Esophagus (tissue), 2 donors: ENCODE measurements at regions not wholly inside any gene's neighbourhood (a gene's known extent, or its start where the extent isn't known, plus 50 kb on each side); places are given as distances from the start of the nearest gene placed in this dataset.
A peak's percentile ranks its signal among the peaks of the same experiment; 100 is the strongest.
"Not testable (repeated sequence)": the region's sequence is repeated elsewhere in the genome, so short reads cannot be mapped to it uniquely, and the experiment has no call there.

Experiments
- H3K27ac ChIP-seq, 2 donors: one replicate each; pipeline ENCODE4 v1.5.1; 2013; ENCODE audit warnings: low read depth in 2 of 2, mild to moderate bottlenecking in 2 of 2, inconsistent platforms in 1 of 2, low read length in 1 of 2, moderate library complexity in 1 of 2
- H3K27me3 ChIP-seq, 2 donors: one replicate each; pipeline ENCODE4 v1.6.1; 2013; ENCODE audit warnings: low read length in 2 of 2, control low read depth in 1 of 2, mild to moderate bottlenecking in 1 of 2; ENCODE audit not compliant: insufficient read depth in 2 of 2, control insufficient read depth in 1 of 2
- H3K36me3 ChIP-seq, 2 donors: one replicate each; pipeline ENCODE4 v1.6.1; 2013; ENCODE audit warnings: low read length in 1 of 2; ENCODE audit not compliant: control insufficient read depth in 2 of 2, insufficient read depth in 2 of 2
- H3K4me1 ChIP-seq, 2 donors: one replicate each; pipeline ENCODE4 v1.6.1; 2013; ENCODE audit warnings: low read length in 1 of 2; ENCODE audit not compliant: control insufficient read depth in 2 of 2, insufficient read depth in 2 of 2
- H3K4me3 ChIP-seq, 2 donors: one replicate each; pipeline ENCODE4 v1.5.1; 2013; ENCODE audit warnings: low read length in 2 of 2, mild to moderate bottlenecking in 2 of 2, low read depth in 1 of 2, moderate library complexity in 1 of 2
- H3K9me3 ChIP-seq, 2 donors: one replicate each; pipeline ENCODE4 v1.6.1; 2013; ENCODE audit warnings: mild to moderate bottlenecking in 2 of 2, low read depth in 1 of 2, low read length in 1 of 2, moderate library complexity in 1 of 2; ENCODE audit not compliant: control insufficient read depth in 2 of 2, insufficient read depth in 1 of 2
- WGBS, 2 donors: extraction: QIAGEN DNeasy Blood & Tissue Kit; methylation state at CpG; one replicate each; pipeline ENCODE4 v1.1.7; 2013; 5-methylcytosine and 5-hydroxymethylcytosine counted together
- donor health status: healthy with polysubstance abuse.
- donor health status: Bipolar disorder and iron deficiency.

- Histone ChIP-seq H3K4me1 (no peaks in the 10 kb centered on the region), H3K36me3 (no peaks in the 10 kb centered on the region), H3K4me3 (no peak overlapping the region), H3K27ac (no peak overlapping the region), H3K9me3 (peaks cover 0 to 3% of the 10 kb centered on the region in 2 donors), H3K27me3 (no peaks in the 10 kb centered on the region)
- WGBS, 2 donors: 95 to 97% methylated on average over 1 of the region's 1 CpG
Measured at GRCh38 chr12:24519759-24520158, 429.1 kb downstream of the BCAT1 start.

- Histone ChIP-seq H3K4me1 (no peaks in the 10 kb centered on the region), H3K36me3 (no peaks in the 10 kb centered on the region), H3K4me3 (no peak overlapping the region), H3K27ac (no peak overlapping the region), H3K9me3 (peaks cover 0 to 3% of the 10 kb centered on the region in 2 donors), H3K27me3 (no peaks in the 10 kb centered on the region)
- WGBS, 2 donors: 70 to 84% methylated on average over 1 of the region's 1 CpG
Measured at GRCh38 chr12:24517000-24517399, 431.9 kb downstream of the BCAT1 start.

- H3K4me3 ChIP-seq: no peak overlapping the region
- H3K27me3 ChIP-seq: no peaks in the 10 kb centered on the region
- no peaks in the 10 kb centered on the region for H3K9me3 ChIP-seq
- H3K4me1 ChIP-seq: no peaks in the 10 kb centered on the region
- H3K27ac ChIP-seq: no peak overlapping the region
- H3K36me3 ChIP-seq: no peaks in the 10 kb centered on the region
- WGBS, 2 donors: 67 to 78% methylated on average over 5 of the region's 5 CpGs
Measured at GRCh38 chr12:24510581-24511125, 438.2 kb downstream of the BCAT1 start.

- H3K4me1 ChIP-seq: no peaks in the 10 kb centered on the region
- H3K36me3 ChIP-seq: no peaks in the 10 kb centered on the region
- no peaks in the 10 kb centered on the region for H3K27me3 ChIP-seq
- no peak overlapping the region for H3K4me3 ChIP-seq
- H3K9me3 ChIP-seq: no peaks in the 10 kb centered on the region
- no peak overlapping the region for H3K27ac ChIP-seq
- WGBS, 2 donors: 93 to 98% methylated on average over 2 of the region's 2 CpGs
Measured at GRCh38 chr12:24507827-24508226, 441.1 kb downstream of the BCAT1 start.

GRCh38 chr12:24505366-24506015, 443.4 kb downstream of the BCAT1 start:
- WGBS, 2 donors: 68 to 74% methylated on average over 7 of the region's 7 CpGs

GRCh38 chr12:24503477-24503876, 445.4 kb downstream of the BCAT1 start:
- H3K36me3 ChIP-seq, H3K4me1 ChIP-seq, H3K4me3 ChIP-seq, H3K27me3 ChIP-seq, H3K27ac ChIP-seq, H3K9me3 ChIP-seq: not testable (repeated sequence)
- whole genome bisulfite sequencing, 2 donors: 84 to 89% methylated on average over 1 of the region's 1 CpG

More at GRCh38 chr12:24505366-24506015, 443.4 kb downstream of the BCAT1 start:
- Histone ChIP-seq H3K27ac (no peak overlapping the region), H3K36me3 (no peaks in the 10 kb centered on the region), H3K9me3 (no peaks in the 10 kb centered on the region), H3K27me3 (no peaks in the 10 kb centered on the region), H3K4me1 (no peaks in the 10 kb centered on the region), H3K4me3 (no peak overlapping the region)

GRCh38 chr12:24500831-24501230, 448.1 kb downstream of the BCAT1 start:
- H3K4me1 ChIP-seq: no peaks in the 10 kb centered on the region
- WGBS, 2 donors: 33 to 50% methylated on average over 2 of the region's 2 CpGs
- H3K27ac ChIP-seq: no peak overlapping the region
- H3K9me3 ChIP-seq: no peaks in the 10 kb centered on the region
- H3K36me3 ChIP-seq: no peaks in the 10 kb centered on the region
- H3K27me3 ChIP-seq: no peaks in the 10 kb centered on the region
- no peak overlapping the region for H3K4me3 ChIP-seq

- H3K27ac ChIP-seq: no peak overlapping the region
Measured at GRCh38 chr12:24500421-24500820, 448.5 kb downstream of the BCAT1 start.

GRCh38 chr12:24499151-24500146, 449.5 kb downstream of the BCAT1 start:
- Histone ChIP-seq H3K9me3 (no peaks in the 10 kb centered on the region), H3K27ac (peak overlapping the region in 1 of 2 donors; percentile 2), H3K27me3 (no peaks in the 10 kb centered on the region), H3K36me3 (no peaks in the 10 kb centered on the region), H3K4me1 (no peaks in the 10 kb centered on the region), H3K4me3 (no peak overlapping the region)
- WGBS, 2 donors: 75 to 80% methylated on average over 8 of the region's 8 CpGs

More at GRCh38 chr12:24500421-24500820, 448.5 kb downstream of the BCAT1 start:
- Histone ChIP-seq H3K27me3 (no peaks in the 10 kb centered on the region), H3K4me3 (no peak overlapping the region), H3K36me3 (no peaks in the 10 kb centered on the region), H3K4me1 (no peaks in the 10 kb centered on the region), H3K9me3 (no peaks in the 10 kb centered on the region)
- WGBS, 2 donors: 21 to 33% methylated on average over 4 of the region's 4 CpGs
